NCI-H187 (cell line): ENCODE measurements at regions not wholly inside any gene's neighbourhood (a gene's known extent, or its start where the extent isn't known, plus 50 kb on each side); places are given as distances from the start of the nearest gene placed in this dataset.
"Not testable (repeated sequence)": the region's sequence is repeated elsewhere in the genome, so short reads cannot be mapped to it uniquely, and the experiment has no call there.

Source experiments
- DNase-seq, 2 experiments: peaks; one replicate each; lab custom pipeline; 2025; lab: John Stamatoyannopoulos, UW

- DNase-seq, result no peak
Measured at GRCh38 chr12:46084666-46085631, 94.6 kb upstream of the SCAF11 start.

DNA sequence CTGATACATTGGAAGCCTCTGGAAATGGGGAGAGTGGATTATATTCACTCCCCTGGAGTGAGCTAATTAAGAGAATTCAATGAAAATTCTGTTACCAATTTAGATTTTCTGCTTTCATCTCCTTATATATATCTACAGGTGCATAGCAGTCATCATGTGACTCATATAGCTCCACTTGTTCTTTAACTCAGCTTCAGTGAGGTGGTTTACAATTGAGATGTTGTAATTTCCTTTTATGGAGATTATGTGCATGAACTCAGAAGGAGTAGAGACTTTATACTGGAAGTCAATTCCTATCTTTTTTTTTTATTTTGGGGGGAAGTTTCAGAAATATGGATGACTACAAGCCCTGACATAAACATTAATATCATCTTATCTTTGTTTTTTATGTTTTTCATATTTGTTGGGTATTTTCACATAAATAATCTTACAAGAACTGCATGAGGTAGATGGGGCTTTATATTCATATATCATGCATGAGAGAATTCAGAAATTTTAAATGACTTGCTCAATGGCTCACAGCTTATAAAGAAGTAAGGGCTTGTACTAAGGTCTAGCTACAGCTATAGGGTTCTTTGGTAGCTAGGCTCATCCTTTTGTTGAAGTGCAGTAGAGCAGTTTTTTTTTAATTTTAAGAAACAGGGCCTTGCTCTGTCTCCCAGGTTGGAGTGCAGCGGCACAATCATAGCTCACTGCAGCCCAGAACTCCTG, 92.3 kb upstream of the SCAF11 start:
- DNase-seq, result no peak

GRCh38 chr12:46073321-46073720, 82.9 kb upstream of the SCAF11 start:
- no peak for DNase-seq

GRCh38 chr12:46071769-46072624, 81.6 kb upstream of the SCAF11 start:
- peak; percentile 14 to 28 for DNase-seq

GRCh38 chr12:46071335-46071734, 81.0 kb upstream of the SCAF11 start:
- no peak for DNase-seq

GRCh38 chr12:46067094-46067493, 76.7 kb upstream of the SCAF11 start:
- no peak for DNase-seq

DNA sequence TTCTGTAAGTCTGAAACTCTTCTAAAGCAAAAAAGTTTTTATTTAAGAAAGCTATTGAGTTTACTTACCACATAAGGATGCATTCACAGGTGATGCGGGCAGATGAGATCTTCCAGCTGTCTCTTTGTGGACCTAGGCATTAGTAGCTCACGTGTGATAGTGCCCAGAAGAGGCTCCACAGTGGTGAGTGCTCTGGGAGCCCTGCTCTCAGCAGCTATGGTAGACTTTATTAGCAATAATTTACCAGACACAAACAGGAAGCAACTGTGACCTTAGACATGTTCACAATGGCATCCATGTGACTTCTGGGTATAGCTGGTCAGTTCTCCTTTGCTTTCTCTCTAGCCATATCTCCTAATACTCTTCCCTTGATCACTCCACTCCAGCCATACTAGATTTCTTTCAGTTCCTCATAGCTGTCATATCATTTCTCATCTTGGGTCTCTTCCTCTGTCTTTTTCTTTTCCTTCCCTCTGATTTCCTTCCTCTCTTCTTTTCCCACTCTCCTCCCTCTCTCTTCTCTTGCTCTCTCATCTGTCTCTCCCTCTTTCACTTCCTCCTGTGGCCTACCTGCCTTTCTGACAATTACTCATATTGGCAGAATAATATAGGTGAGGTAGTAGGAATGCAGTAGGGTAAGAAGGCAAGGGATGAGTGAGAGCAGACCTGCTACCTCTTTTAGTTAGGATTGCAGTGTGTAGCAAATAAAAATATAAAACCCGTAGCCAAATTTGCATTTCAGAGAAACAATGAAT, 75.2 kb upstream of the SCAF11 start:
- DNase-seq, result no peak

DNA sequence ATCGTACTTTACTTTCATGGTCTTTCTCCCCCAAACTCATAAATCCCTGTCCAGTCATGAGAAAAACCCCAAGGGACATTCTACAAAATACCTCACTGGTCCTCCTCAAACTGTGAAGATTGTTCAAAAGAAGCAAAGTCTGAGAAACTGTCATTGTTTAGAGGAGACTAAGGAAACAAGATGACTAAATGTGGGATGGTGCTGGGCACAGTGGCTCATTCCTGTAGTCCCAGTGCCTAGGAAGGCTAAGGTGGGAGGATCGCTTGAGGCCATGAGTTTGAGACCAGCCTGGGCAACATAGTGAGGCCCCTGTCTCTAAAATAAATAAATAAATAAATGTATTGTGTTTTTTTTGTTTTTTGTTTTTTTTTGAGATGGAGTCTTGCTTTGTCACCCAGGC, 74.2 kb upstream of the SCAF11 start:
- DNase-seq, result no peak

- DNase-seq, result not testable (repeated sequence)
Measured at GRCh38 chr12:46058697-46059096, 68.3 kb upstream of the SCAF11 start.

- no peak for DNase-seq
Measured at GRCh38 chr12:46050805-46051204, 60.4 kb upstream of the SCAF11 start.

DNA sequence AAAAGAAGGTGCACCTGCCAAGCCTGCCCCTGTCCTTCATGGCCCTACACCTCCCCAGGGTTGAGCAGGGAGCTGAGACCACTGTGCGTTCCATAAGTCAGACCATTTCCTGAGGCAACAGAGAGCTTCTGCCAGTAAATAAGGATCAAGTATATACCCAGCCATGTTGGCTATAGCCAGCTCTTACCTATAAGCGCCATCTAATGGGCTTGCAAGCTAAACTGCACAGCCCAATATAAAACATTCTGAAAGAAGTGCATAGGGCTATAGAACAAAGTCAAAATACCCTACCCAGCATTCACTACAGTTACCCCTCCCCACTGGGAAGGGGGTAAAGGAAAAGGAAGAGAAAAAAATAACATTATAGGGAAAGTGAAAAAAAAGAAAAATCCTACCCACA, 59.3 kb upstream of the SCAF11 start:
- no peak for DNase-seq

- no peak for DNase-seq
Measured at GRCh38 chr12:46046436-46046835, 56.1 kb upstream of the SCAF11 start.

GRCh38 chr12:46043972-46044520, 53.7 kb upstream of the SCAF11 start:
- DNase-seq, result no peak
